SH-SY5Y (cell line): ENCODE measurements at regions not wholly inside any gene's neighbourhood (a gene's known extent, or its start where the extent isn't known, plus 50 kb on each side); places are given as distances from the start of the nearest gene placed in this dataset.

ENCODE experiments used
- GATA2 ChIP-seq: IDR thresholded peaks from 2 replicates; pipeline ENCODE4 v1.6.1; 2011; ENCODE audit warnings: mild to moderate bottlenecking, low read depth, low read length
- GATA3 ChIP-seq: IDR thresholded peaks from 2 replicates; pipeline ENCODE4 v1.6.1; 2011; ENCODE audit warnings: low read depth, mild to moderate bottlenecking, low read length, moderate library complexity

DNA sequence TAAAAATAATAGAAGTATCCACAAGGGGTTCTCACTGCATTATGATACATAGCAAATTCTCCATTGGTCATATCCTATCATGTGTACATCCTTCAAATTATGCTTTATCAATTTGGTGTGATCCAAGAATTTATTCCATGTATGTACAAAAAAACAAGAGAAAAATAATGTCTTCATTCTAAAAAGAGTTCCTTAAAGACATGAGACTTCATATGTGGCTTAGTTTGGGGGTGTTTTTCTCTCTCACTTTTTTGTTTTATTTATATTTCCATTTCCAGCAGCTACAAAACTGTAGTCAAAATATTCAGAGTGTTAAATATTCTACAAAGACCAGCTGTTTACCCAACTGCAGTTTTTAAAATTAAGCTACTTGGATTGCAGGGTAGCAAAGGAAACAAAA lies 972.0 kb downstream of the DTWD2 start:
- TF ChIP-seq GATA2 (no peak), GATA3 (no peak)
